ENCODE measurements at regions not wholly inside any gene's neighbourhood (a gene's known extent, or its start where the extent isn't known, plus 50 kb on each side); places are given as distances from the start of the nearest gene placed in this dataset.

GRCh38 chr7:41108821-41109220, 594.1 kb downstream of the INHBA start:
- H3K4me3 ChIP-seq (replicated peaks; ENCODE audit: low read depth, low read length): no peak overlapping the region
- no peak for DNase-seq (ENCODE audit: low read depth)
- TF ChIP-seq CTCF (IDR thresholded peaks at IDR 0.05; ENCODE audit: low read length, missing control alignments): no peak

GRCh38 chr7:41107938-41108448, 594.9 kb downstream of the INHBA start:
- H3K4me3 ChIP-seq (replicated peaks; ENCODE audit: low read depth, low read length): no peak overlapping the region
- DNase-seq (ENCODE audit: low read depth): no peak
- no peak for TF ChIP-seq CTCF (IDR thresholded peaks at IDR 0.05; ENCODE audit: low read length, missing control alignments)

GRCh38 chr7:41107330-41107937, 595.5 kb downstream of the INHBA start:
- TF ChIP-seq CTCF (IDR thresholded peaks at IDR 0.05; ENCODE audit: low read length, missing control alignments): no peak
- no peak overlapping the region for H3K4me3 ChIP-seq (replicated peaks; ENCODE audit: low read depth, low read length)
- no peak for DNase-seq (ENCODE audit: low read depth)

GRCh38 chr7:41104631-41105030, 598.3 kb downstream of the INHBA start:
- DNase-seq (ENCODE audit: low read depth): no peak
- H3K4me3 ChIP-seq (replicated peaks; ENCODE audit: low read depth, low read length): no peak overlapping the region
- no peak for TF ChIP-seq CTCF (IDR thresholded peaks at IDR 0.05; ENCODE audit: low read length, missing control alignments)

- no peak for TF ChIP-seq CTCF (IDR thresholded peaks at IDR 0.05; ENCODE audit: low read length, missing control alignments)
- peak; percentile 54 for DNase-seq (ENCODE audit: low read depth)
Measured at GRCh38 chr7:41103331-41103730, 599.6 kb downstream of the INHBA start.

GRCh38 chr7:41098846-41099245, 604.0 kb downstream of the INHBA start:
- no peak for TF ChIP-seq CTCF (IDR thresholded peaks at IDR 0.05; ENCODE audit: low read length, missing control alignments)
- no peak for DNase-seq (ENCODE audit: low read depth)
- H3K4me3 ChIP-seq (replicated peaks; ENCODE audit: low read depth, low read length): no peak overlapping the region

More at GRCh38 chr7:41103331-41103730, 599.6 kb downstream of the INHBA start:
- no peak overlapping the region for H3K4me3 ChIP-seq (replicated peaks; ENCODE audit: low read depth, low read length)

- no peak for TF ChIP-seq CTCF (IDR thresholded peaks at IDR 0.05; ENCODE audit: low read length, missing control alignments)
- DNase-seq (ENCODE audit: low read depth): no peak
- H3K4me3 ChIP-seq (replicated peaks; ENCODE audit: low read depth, low read length): no peak overlapping the region
Measured at GRCh38 chr7:41098402-41098801, 604.5 kb downstream of the INHBA start.

All from fibroblast of pulmonary artery (primary cell).